Urothelium cell line (cell line): ENCODE measurements at regions not wholly inside any gene's neighbourhood (a gene's known extent, or its start where the extent isn't known, plus 50 kb on each side); places are given as distances from the start of the nearest gene placed in this dataset.

Source experiments
- DNase-seq: peaks from one replicate; pipeline ENCODE4 v3.0.0; 2011; ENCODE audit warnings: low spot score, mixed read lengths
- FAIRE-seq: peaks from 2 replicates; lab custom pipeline; 2011; peaks lifted over from hg19 to GRCh38; lab: Jason Lieb, UNC

DNA sequence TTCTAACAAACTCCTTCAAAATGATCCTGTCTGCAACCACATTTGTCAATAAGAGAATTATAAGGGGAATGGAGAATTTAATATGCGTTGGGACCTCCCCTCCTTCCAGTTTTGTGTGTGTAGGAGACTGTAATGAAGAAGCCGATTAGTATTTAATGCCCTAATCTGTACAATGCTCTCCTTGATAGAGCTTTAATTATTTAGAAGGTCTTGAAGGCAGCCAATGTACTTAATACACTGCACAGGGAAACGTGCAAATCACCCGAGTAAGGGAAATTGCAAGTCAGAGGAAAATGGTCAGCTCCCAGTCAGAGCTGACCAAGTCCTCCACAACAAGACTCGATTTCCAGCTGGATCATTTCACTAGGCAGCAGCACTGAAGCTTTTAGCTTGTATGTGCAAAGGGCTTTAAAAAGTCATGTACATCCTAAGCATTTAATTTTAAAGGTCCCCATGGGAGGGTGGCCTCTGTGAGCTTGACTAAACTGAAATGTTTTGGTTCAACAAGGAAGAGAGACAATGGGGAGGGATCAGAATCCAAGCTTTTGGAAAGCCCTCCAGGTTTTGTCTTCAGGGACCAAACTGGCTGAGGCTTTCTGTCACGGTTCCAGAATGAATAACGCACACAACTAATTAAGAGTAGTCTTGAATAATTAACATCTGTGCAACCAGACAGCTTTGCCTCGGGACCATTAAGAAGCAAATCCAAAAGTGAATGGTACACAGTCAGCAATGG, 159.8 kb upstream of the MITF start:
- DNase-seq (no peak), FAIRE-seq (no peak)

DNA sequence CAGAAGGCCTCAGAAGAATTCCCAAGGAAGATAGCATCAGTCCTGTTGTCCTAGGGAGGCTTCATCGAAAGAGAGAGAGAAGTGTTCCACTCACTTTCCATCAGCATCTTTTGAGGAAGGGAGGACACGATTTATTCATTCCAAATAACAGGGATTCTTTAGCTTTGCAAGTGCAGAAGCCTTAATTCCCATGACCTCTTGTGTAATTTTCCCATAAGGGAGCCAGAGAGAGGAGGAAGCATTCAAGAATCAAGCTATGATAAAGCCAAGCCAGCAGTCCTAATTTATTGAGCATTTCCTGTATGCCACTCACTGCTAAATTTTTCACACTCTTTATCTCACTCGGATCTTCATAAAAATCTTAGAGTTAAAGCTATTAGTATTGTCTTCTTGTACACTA, 169.7 kb upstream of the MITF start:
- DNase-seq (no peak), FAIRE-seq (no peak)

DNA sequence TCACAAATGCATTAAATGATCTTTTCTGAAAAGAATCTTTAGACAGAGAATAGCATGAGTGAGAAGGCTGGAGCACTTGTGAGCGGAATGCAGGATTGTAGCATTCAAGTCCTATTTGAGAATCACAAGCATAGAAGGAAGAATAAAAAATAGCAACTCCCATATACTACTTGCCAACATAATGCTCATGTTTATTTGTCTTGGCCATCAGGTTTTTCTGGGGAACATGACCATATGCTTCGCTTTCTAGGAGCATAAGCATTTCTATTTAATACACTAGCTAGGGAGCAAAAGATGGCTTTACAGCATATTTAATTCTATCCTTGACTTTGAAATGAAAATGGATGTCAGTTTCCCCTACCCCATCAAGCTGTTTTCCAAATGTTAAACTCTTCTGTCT, 170.3 kb upstream of the MITF start:
- no peak for FAIRE-seq
- DNase-seq: no peak

DNA sequence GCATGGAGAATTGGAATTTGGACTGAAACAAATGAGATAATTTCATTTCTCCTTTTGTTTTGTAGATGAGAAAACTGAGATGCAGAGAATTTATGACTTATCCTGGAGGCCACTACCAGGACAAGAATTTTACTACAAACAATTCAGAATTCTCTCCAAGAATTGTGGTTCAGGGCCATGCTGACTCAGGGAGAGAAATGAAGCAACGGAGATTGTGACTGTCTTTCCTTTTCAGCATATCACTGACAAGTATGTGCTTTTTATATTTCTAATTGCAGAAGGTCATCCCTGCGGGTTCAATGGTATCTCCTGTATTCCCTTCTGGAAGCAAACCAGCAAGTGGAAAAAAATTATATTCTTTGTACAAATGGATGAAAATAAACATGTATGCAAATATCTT, 170.8 kb upstream of the MITF start:
- no peak for DNase-seq
- FAIRE-seq: no peak

DNA sequence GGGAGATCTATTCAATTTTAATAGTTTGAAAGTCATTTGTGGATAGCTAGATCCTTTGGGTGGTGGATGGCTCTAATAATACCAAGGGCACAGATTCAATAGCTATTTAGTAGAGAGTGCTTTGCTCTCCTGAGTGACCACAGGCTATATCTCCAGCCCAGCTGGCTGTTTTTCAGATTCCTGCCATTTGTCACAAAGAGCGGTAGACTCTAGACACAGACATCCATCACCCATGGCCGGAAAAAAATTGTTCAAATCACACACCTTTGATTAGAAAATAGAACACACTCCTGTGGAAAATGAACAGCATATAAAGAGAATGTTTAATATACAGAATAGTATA, 171.6 kb upstream of the MITF start:
- FAIRE-seq (no peak), DNase-seq (no peak)

DNA sequence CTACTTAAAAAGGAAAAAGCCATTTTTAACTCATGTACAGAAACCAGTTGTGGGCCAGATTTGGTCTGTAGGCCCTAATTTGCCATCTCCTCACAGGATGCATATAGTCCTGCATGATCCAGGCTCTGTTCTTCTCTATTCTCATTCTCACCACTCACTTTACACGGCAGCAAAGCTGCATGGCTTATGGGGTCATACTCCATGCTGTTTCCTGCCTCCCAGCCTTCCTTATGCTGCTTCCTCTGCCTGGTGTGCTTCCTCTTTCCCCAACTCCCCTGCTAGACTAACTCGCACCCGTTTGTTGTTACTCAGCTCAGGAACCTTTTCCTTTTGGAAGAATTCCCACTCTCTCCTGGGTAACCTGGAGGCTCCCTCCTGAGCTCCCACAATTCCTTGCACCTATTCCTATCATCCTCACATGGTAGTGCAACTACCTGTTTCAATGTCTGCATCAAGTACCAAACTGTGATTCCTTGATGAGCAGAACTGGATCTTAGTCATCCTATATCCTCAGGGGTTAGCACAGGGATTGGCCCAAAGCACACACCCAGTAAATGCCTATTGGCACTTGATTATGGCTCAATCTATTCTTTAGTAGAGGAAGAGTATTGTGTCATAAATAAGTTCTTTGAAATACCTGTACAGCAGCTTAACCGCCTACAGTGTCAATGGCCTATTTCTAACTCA, 172.1 kb upstream of the MITF start:
- FAIRE-seq (no peak), DNase-seq (no peak)

DNA sequence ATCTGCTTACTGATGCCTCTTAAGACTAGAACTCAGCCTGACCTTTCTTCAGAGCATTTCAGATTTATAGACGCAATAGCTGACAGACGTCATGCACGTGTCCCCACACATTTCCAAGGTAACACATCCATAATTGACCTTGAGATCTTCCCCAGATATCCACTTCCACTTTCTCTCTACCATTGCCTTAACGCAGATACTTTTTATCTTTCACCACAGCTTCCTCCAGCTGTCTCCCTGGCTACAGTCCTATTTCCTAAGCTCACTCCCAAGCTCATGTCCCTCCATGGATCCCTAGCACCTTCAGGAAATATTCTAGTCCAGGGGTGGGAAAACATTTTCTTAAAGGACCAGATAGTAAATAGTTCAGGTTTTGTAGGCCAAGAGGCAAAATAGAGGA, 173.0 kb upstream of the MITF start:
- FAIRE-seq: no peak

DNA sequence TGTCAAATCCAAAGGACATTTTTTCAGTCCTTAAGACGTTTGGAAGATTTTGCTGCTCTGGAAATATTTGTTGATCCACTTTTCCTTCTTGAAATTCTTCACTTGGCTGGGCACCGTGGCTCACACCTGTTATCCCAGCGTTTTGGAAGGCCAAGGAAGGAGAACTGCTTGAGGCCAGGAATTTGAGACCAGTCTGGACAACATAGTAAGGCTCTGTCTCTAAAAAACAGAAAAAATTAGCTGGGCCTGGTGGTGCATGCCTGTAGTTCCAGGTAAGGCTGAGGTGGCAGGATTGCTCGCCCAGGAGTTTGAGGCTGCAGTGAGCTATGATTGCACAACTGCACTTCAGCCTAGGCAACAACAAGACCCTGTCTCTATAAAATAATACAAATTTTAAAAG, 173.9 kb upstream of the MITF start:
- no peak for DNase-seq
- no peak for FAIRE-seq

More for the DNA sequence above, 173.0 kb upstream of the MITF start:
- DNase-seq: no peak

DNA sequence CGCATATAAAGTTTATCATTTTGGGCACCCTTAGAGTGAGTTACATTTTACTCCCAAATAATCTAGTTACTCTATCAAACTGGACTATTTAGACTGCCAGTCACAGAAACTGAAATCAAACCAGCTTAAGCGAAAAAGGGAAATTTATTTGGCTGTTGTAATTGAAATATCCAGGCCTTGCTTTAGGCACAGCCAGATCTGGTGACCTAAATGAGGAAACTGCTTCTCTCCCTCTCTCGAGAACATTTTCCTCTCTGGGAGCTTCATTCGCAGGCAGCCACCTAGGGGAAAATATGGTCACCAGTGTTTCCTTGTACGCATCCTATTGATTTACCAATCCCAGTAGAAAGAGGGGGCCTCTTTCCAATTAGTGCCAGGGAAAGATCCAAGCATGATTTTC, 175.3 kb upstream of the MITF start:
- no peak for DNase-seq
- no peak for FAIRE-seq

DNA sequence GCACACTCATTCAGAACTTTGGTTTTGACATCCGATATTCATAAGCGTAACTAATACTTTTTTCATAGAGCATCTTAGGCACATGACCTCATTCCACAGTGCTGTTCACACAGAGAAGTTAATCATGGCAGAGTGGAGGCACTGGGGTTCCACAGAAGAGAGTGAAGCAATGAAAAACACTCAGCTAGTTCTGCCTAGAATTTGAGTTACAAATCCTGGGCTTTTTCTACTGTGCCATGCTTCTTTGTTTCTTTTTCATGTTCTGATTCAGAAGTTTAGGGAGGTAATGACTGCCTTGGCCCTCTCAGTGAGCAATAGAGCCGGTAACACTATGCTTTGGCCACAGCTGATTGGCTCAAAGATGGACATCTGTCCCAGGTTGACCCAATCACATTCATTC, 176.1 kb upstream of the MITF start:
- no peak for FAIRE-seq
- no peak for DNase-seq

DNA sequence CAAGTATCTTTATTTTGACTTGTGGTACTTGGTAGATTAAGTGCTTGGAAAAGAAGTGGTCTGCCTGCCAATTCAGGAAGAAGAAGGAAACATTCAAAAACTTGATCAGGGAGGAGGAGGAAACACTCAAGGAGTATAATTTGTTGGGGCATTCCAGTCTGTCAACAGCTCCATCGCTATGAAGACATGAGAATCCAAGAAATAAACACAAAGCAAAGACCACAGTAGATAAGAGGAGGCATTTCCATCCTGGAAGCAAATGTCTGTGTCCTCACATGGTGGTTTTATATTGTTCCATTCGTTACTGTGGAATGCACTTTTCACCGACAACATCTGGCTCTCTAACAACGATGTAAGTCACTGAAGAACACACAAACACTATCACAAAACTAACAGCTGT, 176.1 kb upstream of the FRMD4B start:
- DNase-seq: no peak
- no peak for FAIRE-seq

DNA sequence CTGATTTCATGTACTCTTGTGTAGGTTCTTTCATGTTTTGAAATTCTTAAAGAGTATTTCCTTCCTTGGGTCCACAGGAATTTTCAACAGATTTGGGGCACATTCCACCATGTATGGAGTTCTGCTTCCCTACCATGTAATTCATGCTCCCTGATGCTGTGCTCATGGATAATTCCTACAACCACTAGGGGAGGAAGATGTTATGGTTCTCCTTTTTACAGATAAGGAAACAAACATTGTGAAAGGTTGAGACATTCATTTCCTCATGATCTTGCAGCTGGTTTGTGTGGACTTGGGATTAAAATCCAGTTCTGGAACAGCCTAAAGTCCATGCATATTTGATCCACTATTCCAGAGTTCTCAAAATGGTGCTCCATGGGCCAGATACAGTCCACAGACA, 174.9 kb upstream of the FRMD4B start:
- FAIRE-seq (no peak), DNase-seq (no peak)

DNA sequence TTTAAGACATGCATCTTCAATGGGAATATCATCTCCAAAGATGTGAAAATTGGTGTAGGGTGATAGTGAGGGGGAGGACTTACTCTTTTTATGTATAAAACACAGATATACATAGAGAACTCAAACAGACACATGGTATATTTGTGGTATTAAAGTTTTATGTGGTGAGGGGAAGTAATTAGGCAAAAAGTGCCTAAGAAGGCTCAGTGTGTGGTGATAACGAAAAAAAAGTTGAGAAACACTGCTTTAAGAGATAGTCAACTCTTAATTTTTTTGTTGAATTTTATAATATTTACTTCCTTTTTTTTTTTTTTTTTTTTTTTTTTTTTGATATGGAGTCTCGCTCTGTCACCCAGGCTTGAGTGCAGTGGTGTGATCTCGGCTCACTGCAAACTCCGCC, 174.2 kb upstream of the FRMD4B start:
- DNase-seq (no peak), FAIRE-seq (no peak)

DNA sequence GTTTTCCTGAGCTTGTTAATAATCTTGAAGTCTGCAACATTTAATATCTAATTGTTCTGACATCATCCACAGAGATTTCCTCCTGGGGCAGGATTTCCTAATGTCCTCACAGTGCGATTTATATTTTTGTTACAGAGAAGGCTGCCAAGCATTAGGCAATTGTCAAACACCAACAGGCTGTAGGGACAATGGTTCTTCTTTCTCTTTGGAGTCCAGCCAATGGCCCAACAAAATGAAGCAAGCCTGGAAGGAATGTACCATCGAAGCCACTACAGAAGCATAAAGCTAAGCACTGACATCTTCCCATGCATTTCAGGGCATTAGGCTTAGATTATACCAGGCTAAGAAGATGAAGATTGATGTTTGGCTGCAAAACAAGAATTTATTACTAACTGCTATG, 173.0 kb upstream of the FRMD4B start:
- no peak for FAIRE-seq

DNA sequence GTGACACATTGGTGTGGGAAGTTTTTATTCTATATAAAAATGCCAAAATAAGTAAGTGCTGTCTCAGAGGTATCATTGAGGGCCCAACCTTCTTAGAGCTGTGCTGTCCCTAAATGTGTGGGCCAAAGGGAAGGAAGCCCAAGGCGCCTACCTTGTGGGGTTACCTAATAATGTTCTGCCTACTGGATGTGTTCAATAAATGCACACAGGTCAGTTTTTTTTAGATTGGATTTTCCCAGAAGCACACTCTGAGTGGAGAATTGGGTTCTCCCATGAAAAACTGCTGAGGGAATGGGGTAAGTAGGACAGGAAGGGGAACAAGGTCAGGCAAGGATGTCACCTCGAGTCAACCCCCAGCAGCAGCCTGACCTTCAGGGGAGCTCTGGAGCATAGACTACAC, 168.7 kb upstream of the FRMD4B start:
- FAIRE-seq (no peak), DNase-seq (no peak)

More for the DNA sequence above, 173.0 kb upstream of the FRMD4B start:
- no peak for DNase-seq

DNA sequence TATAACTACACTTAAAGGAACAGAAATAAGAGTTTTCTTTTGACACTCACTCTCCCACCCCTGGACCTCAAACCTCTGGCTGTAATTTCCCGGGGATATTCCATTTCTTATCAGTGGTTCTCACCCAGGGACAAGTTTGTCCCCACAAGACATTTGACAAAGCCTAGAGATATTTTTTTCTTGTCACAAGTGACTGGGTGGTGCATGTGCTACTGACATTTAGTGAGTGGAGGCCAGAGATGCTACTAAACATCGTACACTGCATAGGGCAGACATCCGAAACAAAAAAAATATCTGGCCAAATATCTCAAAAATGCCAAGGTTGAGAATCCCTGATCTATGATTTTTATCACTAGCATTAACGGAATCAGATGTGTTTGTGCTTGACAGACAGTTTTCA, 168.0 kb upstream of the FRMD4B start:
- DNase-seq: no peak
- no peak for FAIRE-seq

DNA sequence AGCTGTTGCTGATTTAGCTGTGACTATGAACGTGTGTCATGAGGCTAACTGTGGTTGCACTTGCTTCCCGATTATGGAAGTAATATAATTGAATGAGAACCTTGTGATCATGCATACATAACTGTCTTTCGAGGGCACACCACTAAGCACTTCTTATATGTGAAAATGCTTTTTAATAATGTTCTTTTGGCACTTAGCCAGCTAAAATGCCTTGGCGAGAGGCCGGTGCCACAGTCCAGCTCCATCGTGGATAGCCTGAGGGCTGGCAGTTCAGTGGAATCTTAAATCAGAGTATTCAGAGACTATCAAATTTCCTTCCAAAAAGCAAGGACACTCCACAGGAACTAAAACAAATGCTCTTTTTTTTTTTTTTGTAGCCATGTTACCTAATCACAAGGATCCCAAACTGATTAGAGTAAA, 161.6 kb upstream of the FRMD4B start:
- no peak for FAIRE-seq

DNA sequence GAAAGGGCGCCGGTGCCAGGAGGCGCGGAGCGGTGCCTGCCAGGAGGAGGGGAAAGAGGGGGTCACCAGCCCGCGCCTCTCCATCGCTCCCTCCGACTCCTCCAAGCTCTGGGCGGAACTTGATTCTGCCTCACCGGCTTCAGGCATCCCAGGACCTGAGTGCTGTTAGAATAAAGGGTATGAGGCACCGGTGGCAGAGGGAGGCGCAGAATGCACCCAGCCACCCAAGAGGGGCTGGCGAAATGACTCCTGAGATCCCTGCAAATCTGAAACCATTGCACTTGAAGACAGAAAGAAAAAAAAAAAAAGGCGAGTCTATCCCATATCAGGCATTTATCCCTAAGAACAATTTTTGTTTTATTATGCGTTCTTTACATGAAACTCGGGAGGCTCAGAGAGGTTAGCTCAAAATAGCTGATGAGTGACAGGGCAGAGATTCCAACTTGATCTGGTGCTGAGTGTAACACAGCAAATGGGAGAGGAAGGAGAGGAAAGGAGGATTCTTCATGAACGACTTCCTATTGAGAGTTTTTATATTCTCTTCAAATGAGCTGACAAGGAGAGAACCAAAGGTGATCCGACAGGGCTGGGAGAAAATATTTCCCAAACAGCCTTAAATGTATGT, 157.0 kb upstream of the FRMD4B start:
- no peak for DNase-seq
- FAIRE-seq: no peak

More for the DNA sequence above, 161.6 kb upstream of the FRMD4B start:
- DNase-seq: no peak

DNA sequence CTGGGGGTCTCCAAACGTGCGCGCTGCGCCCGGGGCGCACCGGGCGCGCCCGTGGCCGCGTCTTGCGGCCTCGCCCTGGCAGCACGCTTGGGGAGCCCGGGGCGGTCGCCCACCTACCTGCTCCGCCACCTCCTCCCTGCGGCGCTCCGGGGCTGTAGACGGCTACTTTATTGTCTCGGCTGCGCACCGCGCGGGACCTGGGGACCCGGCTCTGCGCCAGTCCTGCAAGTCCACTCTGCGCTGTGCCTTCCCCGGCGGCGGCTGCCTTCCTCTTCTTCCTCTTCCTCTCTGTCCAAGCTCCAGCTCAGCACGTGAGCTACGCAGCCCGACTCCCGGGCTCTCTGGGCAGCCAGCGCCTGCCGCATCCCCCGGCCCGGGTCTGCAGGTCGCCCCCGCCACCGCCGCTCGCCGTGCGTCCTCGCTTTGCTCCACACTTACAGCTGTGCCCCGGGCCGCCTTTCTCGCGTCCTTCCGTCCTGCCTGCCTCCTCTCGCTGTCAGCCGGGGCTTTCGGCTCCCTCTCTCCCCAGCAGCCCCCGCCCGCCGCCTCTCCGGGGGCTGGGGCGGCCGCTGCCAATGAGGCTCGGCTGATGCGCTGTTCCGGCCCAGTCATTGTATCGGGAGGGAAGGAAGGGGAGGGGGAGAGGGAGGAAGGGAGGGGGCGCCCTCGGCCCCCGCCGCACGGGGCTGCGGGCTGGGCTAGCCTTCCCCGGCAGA, 156.4 kb upstream of the FRMD4B start:
- DNase-seq: peak; percentile 59
- FAIRE-seq: no peak

DNA sequence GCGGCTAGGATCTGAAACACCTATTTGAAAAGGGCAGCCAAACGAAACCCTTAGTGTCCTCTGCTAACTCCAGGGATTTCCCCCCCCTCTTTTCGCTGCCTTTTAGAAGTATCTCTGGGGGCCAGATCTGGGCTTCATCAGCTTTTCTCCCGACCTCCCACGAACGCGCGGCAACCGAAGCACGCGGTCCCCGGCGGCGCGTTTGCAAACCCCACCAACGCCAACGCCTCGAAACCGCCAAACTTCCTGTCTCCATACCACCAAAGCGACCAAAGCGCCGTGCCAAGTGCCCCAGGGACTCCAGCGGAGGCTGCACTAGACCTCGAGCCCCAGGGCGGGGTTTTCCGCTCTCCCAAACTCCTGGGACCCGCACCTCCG, 155.8 kb upstream of the FRMD4B start:
- no peak for FAIRE-seq
- peak; percentile 30 for DNase-seq

DNA sequence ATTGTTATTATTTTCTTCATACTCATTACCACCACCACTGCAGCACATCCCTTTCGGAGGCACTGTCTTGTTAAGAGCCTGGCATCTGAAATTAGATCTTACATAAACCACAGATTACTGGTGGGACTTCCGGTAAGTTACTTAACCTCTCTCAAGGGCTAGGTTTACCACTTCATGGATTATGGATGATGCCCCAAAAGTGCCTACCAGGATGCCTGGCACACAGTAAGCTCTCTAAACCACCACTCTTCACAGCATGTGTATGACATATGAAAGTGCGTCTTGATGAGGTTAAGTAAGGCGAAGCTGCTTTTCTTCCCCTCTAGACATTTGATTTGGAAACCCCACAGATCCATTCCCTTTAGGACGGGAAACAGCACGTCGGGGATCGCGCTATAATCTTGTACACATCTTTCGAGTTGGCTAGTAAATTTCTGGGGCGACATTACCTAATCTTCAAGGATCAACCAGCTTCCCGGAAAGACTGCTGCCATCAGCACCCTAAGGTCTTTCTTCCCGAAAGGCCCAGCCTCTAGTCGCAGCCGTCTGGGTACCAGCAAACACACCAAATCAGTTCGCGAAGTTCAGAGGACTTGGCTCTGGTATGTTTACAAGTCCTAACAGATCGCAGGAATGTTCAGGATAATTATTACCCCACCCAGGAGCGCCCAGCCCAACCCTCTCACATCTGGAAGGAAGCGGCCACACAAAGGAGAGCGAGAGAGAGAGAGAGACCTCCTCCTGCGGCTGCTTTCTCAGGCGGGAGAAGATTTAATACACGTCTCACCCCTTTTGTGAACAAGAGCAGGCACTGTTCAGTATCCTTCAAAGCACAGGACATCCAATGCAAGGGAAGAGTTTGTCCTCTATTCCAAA, 155.1 kb upstream of the FRMD4B start:
- no peak for FAIRE-seq

More for the DNA sequence above, 155.1 kb upstream of the FRMD4B start:
- peak; percentile 20 for DNase-seq
